ENCODE measurements at regions not wholly inside any gene's neighbourhood (a gene's known extent, or its start where the extent isn't known, plus 50 kb on each side); places are given as distances from the start of the nearest gene placed in this dataset.
"Not testable (repeated sequence)": the region's sequence is repeated elsewhere in the genome, so short reads cannot be mapped to it uniquely, and the experiment has no call there.

DNA sequence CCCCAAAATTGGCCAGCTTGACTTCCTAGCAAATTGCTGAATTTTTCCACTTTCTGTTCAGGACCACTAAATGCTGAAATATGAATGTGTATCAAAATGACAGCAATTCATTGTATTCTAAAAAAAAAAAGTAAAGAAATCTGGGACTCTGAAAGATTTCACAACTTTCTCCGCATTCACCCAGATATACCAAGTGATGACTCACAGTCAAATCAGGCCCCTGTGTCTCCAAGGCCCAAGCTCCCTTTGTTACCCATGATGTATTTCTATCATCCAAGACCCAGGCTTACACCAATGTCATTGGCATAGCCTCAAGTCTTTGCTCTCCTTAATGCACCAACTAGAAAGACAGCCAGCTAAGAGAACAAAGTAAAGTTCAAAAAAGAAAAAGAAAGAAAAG, 493.9 kb downstream of the NTRK2 start:
- H3K4me1 Mint-ChIP-seq (ENCODE audit: low read depth, unreplicated experiment) = no peaks in the 10 kb centered on the region
- no peaks in the 10 kb centered on the region for H3K36me3 Mint-ChIP-seq (ENCODE audit: unreplicated experiment)
- TF ChIP-seq CTCF (IDR thresholded peaks at IDR 0.05; ENCODE audit: partially characterized antibody, unreplicated experiment) = no peak
- H3K27me3 Mint-ChIP-seq (ENCODE audit: unreplicated experiment) = no peaks in the 10 kb centered on the region
- H3K9me3 Mint-ChIP-seq (ENCODE audit: unreplicated experiment) = peaks cover 3% of the 10 kb centered on the region
- no peak for DNase-seq
- no peak overlapping the region for H3K27ac Mint-ChIP-seq (ENCODE audit: unreplicated experiment)
- no peak overlapping the region for H3K4me3 Mint-ChIP-seq (ENCODE audit: unreplicated experiment)

DNA sequence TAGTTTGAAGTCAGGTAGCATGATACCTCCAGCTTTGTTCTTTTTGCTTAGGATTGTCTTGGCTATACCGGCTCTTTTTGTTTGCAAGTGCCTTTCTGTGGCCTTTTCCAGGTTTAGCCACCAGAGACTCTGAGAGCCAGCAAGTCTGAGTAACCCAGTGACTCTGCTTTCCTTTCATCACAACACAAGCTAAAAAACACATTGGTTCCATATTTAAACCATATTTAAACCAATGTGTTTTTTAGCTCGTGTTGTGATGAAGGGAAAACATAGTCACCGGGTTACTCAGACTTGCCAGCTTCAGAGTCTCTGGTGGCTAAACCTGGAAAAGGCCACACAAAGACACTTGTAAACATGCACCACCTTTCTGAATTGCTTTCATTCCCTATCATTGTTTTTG, 493.3 kb downstream of the NTRK2 start:
- TF ChIP-seq CTCF (IDR thresholded peaks at IDR 0.05; ENCODE audit: partially characterized antibody, unreplicated experiment) = no peak
- no peak overlapping the region for H3K4me3 Mint-ChIP-seq (ENCODE audit: unreplicated experiment)
- H3K27me3 Mint-ChIP-seq (ENCODE audit: unreplicated experiment) = no peaks in the 10 kb centered on the region
- H3K4me1 Mint-ChIP-seq (ENCODE audit: low read depth, unreplicated experiment) = no peaks in the 10 kb centered on the region
- H3K9me3 Mint-ChIP-seq (ENCODE audit: unreplicated experiment) = peaks cover 3% of the 10 kb centered on the region
- H3K27ac Mint-ChIP-seq (ENCODE audit: unreplicated experiment) = no peak overlapping the region
- no peak for DNase-seq
- H3K36me3 Mint-ChIP-seq (ENCODE audit: unreplicated experiment) = no peaks in the 10 kb centered on the region

- not testable (repeated sequence) for H3K4me1 Mint-ChIP-seq (ENCODE audit: low read depth, unreplicated experiment); H3K36me3 Mint-ChIP-seq (ENCODE audit: unreplicated experiment)
Measured at GRCh38 chr9:85160944-85161343, 491.4 kb downstream of the NTRK2 start.

DNA sequence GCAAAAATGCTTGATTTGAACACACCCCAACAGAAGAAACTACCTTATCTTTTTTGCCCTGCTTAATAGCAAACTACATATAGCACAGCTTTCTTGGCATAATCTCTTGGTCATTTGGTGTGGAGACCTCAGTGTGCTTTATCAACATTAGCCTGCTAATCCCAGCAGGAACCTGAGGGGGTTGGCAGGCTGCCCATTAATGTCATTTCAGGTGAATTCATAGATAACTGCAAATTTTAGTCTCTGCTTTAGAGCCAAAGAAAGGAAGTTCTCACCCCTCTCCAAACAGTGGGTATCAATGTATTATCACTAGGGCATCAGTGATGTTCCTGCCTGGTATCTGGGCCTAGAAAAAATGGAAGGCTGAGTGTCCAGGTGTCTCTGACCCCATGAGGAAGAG, 489.0 kb downstream of the NTRK2 start:
- Mint-ChIP-seq H3K9me3 (ENCODE audit: unreplicated experiment) (no peaks in the 10 kb centered on the region), H3K27ac (ENCODE audit: unreplicated experiment) (no peak overlapping the region), H3K27me3 (ENCODE audit: unreplicated experiment) (no peaks in the 10 kb centered on the region), H3K4me3 (ENCODE audit: unreplicated experiment) (no peak overlapping the region), H3K36me3 (ENCODE audit: unreplicated experiment) (no peaks in the 10 kb centered on the region), H3K4me1 (ENCODE audit: low read depth, unreplicated experiment) (no peaks in the 10 kb centered on the region)
- DNase-seq = no peak
- TF ChIP-seq CTCF (IDR thresholded peaks at IDR 0.05; ENCODE audit: partially characterized antibody, unreplicated experiment) = no peak

More at GRCh38 chr9:85160944-85161343, 491.4 kb downstream of the NTRK2 start:
- H3K4me3 Mint-ChIP-seq (ENCODE audit: unreplicated experiment); H3K27ac Mint-ChIP-seq (ENCODE audit: unreplicated experiment); H3K27me3 Mint-ChIP-seq (ENCODE audit: unreplicated experiment); H3K9me3 Mint-ChIP-seq (ENCODE audit: unreplicated experiment); DNase-seq: not testable (repeated sequence)

DNA sequence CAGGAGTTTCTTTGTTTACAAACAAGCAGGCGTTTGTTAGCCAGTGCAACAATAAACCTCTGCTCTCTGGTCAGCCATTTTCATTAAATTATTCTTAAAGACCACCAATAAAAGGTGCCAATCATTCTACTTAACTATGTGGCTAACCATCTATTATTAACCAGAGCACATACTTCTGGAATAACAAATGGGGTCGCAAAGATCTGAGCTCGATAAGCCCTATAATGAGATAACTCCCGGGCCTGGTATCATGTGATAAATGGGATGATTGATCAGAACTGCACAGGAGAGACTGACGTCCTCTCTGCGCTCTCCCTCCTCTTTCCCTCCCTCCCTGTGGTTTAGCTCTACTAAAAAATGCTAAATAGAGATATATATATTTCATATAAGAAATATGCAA, 488.2 kb downstream of the NTRK2 start:
- no peak for TF ChIP-seq CTCF (IDR thresholded peaks at IDR 0.05; ENCODE audit: partially characterized antibody, unreplicated experiment)
- H3K9me3 Mint-ChIP-seq (ENCODE audit: unreplicated experiment) = no peaks in the 10 kb centered on the region
- H3K4me3 Mint-ChIP-seq (ENCODE audit: unreplicated experiment) = no peak overlapping the region
- H3K27ac Mint-ChIP-seq (ENCODE audit: unreplicated experiment) = no peak overlapping the region
- no peak for DNase-seq
- H3K27me3 Mint-ChIP-seq (ENCODE audit: unreplicated experiment) = no peaks in the 10 kb centered on the region
- H3K36me3 Mint-ChIP-seq (ENCODE audit: unreplicated experiment) = no peaks in the 10 kb centered on the region
- no peaks in the 10 kb centered on the region for H3K4me1 Mint-ChIP-seq (ENCODE audit: low read depth, unreplicated experiment)

- no peak for DNase-seq
- Mint-ChIP-seq H3K27me3 (ENCODE audit: unreplicated experiment) (no peaks in the 10 kb centered on the region), H3K27ac (ENCODE audit: unreplicated experiment) (no peak overlapping the region), H3K4me3 (ENCODE audit: unreplicated experiment) (no peak overlapping the region), H3K4me1 (ENCODE audit: low read depth, unreplicated experiment) (no peaks in the 10 kb centered on the region), H3K36me3 (ENCODE audit: unreplicated experiment) (no peaks in the 10 kb centered on the region), H3K9me3 (ENCODE audit: unreplicated experiment) (no peaks in the 10 kb centered on the region)
- TF ChIP-seq CTCF (IDR thresholded peaks at IDR 0.05; ENCODE audit: partially characterized antibody, unreplicated experiment) = no peak
Measured at GRCh38 chr9:85156652-85157051, 487.1 kb downstream of the NTRK2 start.

Data from glutamatergic neuron (in vitro differentiated cells).